ENCODE measurements at regions not wholly inside any gene's neighbourhood (a gene's known extent, or its start where the extent isn't known, plus 50 kb on each side); places are given as distances from the start of the nearest gene placed in this dataset.

DNA sequence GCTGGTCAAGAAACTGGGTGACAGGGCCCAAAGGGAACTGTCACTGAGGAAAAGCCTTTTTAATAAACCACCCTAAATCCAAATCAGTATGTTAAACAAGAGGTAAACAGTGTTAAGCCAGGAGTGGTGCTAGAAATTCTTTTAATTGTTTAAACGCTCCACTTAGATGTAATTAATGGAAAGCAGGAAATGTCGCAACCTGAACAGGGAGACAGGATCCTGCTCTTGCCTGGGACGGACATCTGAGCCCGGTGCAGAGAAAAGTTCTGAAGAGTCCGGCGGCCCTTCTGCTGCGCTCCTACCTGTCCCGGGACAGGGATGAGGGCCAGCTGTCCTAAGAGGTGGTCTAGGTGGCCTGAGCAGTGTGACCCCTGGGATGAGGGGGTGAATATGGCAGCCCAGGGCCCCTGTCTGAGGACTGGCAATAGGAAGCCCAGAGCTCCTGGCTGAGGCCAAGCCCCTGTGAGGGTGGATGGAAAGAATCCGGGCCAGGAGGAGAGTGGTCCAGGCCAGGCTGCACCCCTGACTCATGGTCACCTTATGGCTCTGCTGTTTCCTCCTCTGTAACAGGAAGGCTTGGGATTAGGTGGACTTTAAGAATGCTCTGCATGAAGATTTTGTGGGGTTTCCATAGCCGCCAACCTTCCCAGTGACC is 112.8 kb upstream of the GJB6 start:
- no peak for DNase-seq (ENCODE audit: low read depth)
- no peak overlapping the region for H3K4me3 ChIP-seq (ENCODE audit: low read depth, low read length)
- TF ChIP-seq, protein P1, sequence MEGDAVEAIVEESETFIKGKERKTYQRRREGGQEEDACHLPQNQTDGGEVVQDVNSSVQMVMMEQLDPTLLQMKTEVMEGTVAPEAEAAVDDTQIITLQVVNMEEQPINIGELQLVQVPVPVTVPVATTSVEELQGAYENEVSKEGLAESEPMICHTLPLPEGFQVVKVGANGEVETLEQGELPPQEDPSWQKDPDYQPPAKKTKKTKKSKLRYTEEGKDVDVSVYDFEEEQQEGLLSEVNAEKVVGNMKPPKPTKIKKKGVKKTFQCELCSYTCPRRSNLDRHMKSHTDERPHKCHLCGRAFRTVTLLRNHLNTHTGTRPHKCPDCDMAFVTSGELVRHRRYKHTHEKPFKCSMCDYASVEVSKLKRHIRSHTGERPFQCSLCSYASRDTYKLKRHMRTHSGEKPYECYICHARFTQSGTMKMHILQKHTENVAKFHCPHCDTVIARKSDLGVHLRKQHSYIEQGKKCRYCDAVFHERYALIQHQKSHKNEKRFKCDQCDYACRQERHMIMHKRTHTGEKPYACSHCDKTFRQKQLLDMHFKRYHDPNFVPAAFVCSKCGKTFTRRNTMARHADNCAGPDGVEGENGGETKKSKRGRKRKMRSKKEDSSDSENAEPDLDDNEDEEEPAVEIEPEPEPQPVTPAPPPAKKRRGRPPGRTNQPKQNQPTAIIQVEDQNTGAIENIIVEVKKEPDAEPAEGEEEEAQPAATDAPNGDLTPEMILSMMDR (conservative IDR thresholded peaks at IDR 0.05; ENCODE audit: low read depth, low read length), result no peak

GRCh38 chr13:20342311-20342710 is 110.2 kb upstream of the GJB6 start:
- TF ChIP-seq, protein P1 (conservative IDR thresholded peaks at IDR 0.05; ENCODE audit: low read depth, low read length), result no peak
- no peak overlapping the region for H3K4me3 ChIP-seq (ENCODE audit: low read depth, low read length)
- no peak for DNase-seq (ENCODE audit: low read depth)

DNA sequence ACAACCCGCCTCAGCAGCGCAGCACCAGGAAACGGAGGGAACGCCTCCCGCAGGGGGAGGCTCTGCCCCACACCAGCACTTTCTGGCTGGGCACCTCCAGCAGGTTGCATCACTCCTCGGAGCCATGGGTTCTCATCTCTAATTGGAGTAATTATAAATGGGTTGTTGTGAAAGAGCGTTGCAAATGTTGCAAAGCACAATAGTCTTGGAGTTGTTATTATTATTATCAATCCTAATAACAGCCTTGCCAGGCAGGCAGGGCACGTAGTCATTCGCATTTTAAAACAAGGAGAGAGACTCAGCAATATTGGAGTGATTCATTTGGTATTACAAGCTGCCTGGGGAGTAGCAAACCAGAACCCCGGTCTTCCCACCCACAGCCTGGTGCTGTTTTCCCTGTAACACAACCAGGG is 108.6 kb upstream of the GJB6 start:
- H3K4me3 ChIP-seq (ENCODE audit: low read depth, low read length), result no peak overlapping the region
- TF ChIP-seq, protein P1 (conservative IDR thresholded peaks at IDR 0.05; ENCODE audit: low read depth, low read length), result no peak
- DNase-seq (ENCODE audit: low read depth), result no peak

GRCh38 chr13:20340136-20340758 is 108.1 kb upstream of the GJB6 start:
- TF ChIP-seq, protein P1 (conservative IDR thresholded peaks at IDR 0.05; ENCODE audit: low read depth, low read length), result no peak
- H3K4me3 ChIP-seq (ENCODE audit: low read depth, low read length), result no peak overlapping the region
- no peak for DNase-seq (ENCODE audit: low read depth)

- TF ChIP-seq, protein P1 (conservative IDR thresholded peaks at IDR 0.05; ENCODE audit: low read depth, low read length), result no peak
- no peak for DNase-seq (ENCODE audit: low read depth)
- no peak overlapping the region for H3K4me3 ChIP-seq (ENCODE audit: low read depth, low read length)
These were observed 105.9 kb upstream of the GJB6 start for GRCh38 chr13:20337884-20338551.

DNA sequence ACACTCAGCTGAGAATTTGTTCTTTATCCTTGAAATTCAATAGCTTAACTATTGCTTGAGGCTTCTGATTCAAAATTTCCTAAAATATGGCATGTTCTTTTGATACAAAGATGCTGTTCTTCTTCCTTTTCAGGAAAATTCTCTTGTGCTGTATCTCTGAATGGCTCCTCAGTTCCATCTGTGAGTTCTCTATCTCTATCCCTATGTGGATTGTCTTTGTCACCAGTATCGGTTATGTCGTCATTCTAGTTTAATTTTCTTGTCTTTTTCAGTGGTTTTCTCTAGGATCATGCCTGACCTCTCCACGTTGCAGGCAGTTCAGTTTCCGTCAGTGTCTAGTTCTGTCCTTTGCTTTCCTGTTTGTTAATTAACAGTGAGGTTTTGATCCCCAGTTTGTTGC is 104.6 kb upstream of the GJB6 start:
- DNase-seq (ENCODE audit: low read depth), result no peak

More for the DNA sequence above, 104.6 kb upstream of the GJB6 start:
- H3K4me3 ChIP-seq (ENCODE audit: low read depth, low read length), result no peak overlapping the region
- TF ChIP-seq, protein P1 (conservative IDR thresholded peaks at IDR 0.05; ENCODE audit: low read depth, low read length), result no peak
